PC-3 (cell line): ENCODE measurements at regions not wholly inside any gene's neighbourhood (a gene's known extent, or its start where the extent isn't known, plus 50 kb on each side); places are given as distances from the start of the nearest gene placed in this dataset.

Experiments used
- ATAC-seq: fragments of 200-7000 bp; cut with Tn5 transposase; 2 replicates; pipeline ENCODE4 v1.9.1; 2020; ENCODE audit warnings: mild to moderate bottlenecking, moderate library complexity
- BruUV-seq: library from RNA; stranded (reverse); fragments of 400-500 nt; replicated peaks from 2 replicates; lab custom pipeline; 2021; lab: Mats Ljungman, UMichigan
- CTCF ChIA-PET: fragments of 300-600 bp; sonication (Branson Sonifier 250); formaldehyde crosslinking; loops from one replicate; lab custom pipeline; 2022; ENCODE audit warnings: antibody characterized with exemption; lab: Charles Lee
- POLR2A ChIA-PET: fragments of 300-600 bp; sonication (Branson Sonifier 250); formaldehyde crosslinking; loops from one replicate; lab custom pipeline; 2022; ENCODE audit warnings: antibody characterized with exemption; ENCODE audit not compliant: unreplicated experiment; lab: Charles Lee
- DNase-seq: peaks from one replicate; pipeline ENCODE4 v3.0.0-alpha.2; 2015
- H2AFZ ChIP-seq: fragments of 300-600 bp; sonication (generic); 2 replicates; pipeline ENCODE4 v1.6.0; 2016; ENCODE audit warnings: antibody characterized with exemption, low read length
- H3F3A ChIP-seq: fragments of 300-600 bp; sonication (generic); one replicate; pipeline ENCODE4 v1.6.0; 2017; ENCODE audit warnings: antibody characterized with exemption, low read length, control low read depth, mild to moderate bottlenecking; ENCODE audit not compliant: unreplicated experiment
- H3K27ac ChIP-seq: fragments of 300-600 bp; sonication (generic); 2 replicates; pipeline ENCODE4 v1.5.1; 2016; ENCODE audit warnings: mild to moderate bottlenecking, low read length
- H3K27me3 ChIP-seq: fragments of 300-600 bp; sonication (generic); 2 replicates; pipeline ENCODE4 v1.6.1; 2016; ENCODE audit warnings: low read length, mixed read lengths
- H3K36me3 ChIP-seq: fragments of 300-600 bp; sonication (generic); 2 replicates; pipeline ENCODE4 v1.6.1; 2016; ENCODE audit warnings: low read depth, mixed run types, low read length, mixed read lengths
- H3K4me1 ChIP-seq: fragments of 300-600 bp; sonication (generic); 2 replicates; pipeline ENCODE4 v1.5.1; 2016; ENCODE audit warnings: low read length; ENCODE audit not compliant: insufficient read depth
- H3K4me2 ChIP-seq: fragments of 300-600 bp; sonication (generic); 2 replicates; pipeline ENCODE4 v1.6.0; 2016; ENCODE audit warnings: low read length
- H3K4me3 ChIP-seq: fragments of 300-600 bp; sonication (generic); 2 replicates; pipeline ENCODE4 v1.5.1; 2016; ENCODE audit warnings: mild to moderate bottlenecking, low read length, mixed read lengths
- H3K79me2 ChIP-seq: fragments of 300-600 bp; sonication (generic); 2 replicates; pipeline ENCODE4 v1.6.1; 2017; ENCODE audit warnings: low read length, mixed read lengths
- H3K9ac ChIP-seq: fragments of 300-600 bp; sonication (generic); 2 replicates; pipeline ENCODE4 v1.6.0; 2016; ENCODE audit warnings: mild to moderate bottlenecking, low read length
- H3K9me2 ChIP-seq: fragments of 300-600 bp; sonication (generic); replicated peaks from 2 replicates; pipeline ENCODE4 v1.6.1; 2016; ENCODE audit warnings: mixed run types, low read length, mixed read lengths
- H3K9me3 ChIP-seq: fragments of 300-600 bp; sonication (generic); 2 replicates; pipeline ENCODE4 v1.6.1; 2016; ENCODE audit warnings: low read length, mixed read lengths
- H4K20me1 ChIP-seq: fragments of 300-600 bp; sonication (generic); 2 replicates; pipeline ENCODE4 v1.6.1; 2016; ENCODE audit warnings: low read length, mixed read lengths
- CTCF ChIP-seq: fragments of 300-600 bp; sonication (generic); conservative IDR thresholded peaks from 2 replicates; pipeline ENCODE4 v1.5.1; 2017; ENCODE audit warnings: antibody characterized with exemption, low read depth, mild to moderate bottlenecking, low read length
- EZH2 ChIP-seq: fragments of 300-600 bp; sonication (generic); IDR thresholded peaks from one replicate; pipeline ENCODE4 v1.6.1; 2017; ENCODE audit warnings: antibody characterized with exemption, mild to moderate bottlenecking, low read length; ENCODE audit not compliant: unreplicated experiment
- EZH2phosphoT487 ChIP-seq: fragments of 300-600 bp; sonication (generic); IDR thresholded peaks from 2 replicates; pipeline ENCODE4 v1.6.1; 2018; ENCODE audit warnings: mild to moderate bottlenecking, antibody characterized with exemption, low read length, borderline replicate concordance
- intact Hi-C: fragments of 100-400 bp; cut with micrococcal nuclease; formaldehyde crosslinking; loops from 2 replicates; pipeline ENCODE4 v1.9.0; 2023

- no peak for ATAC-seq
- Histone ChIP-seq H3K79me2 (no peaks in the 10 kb centered on the region), H3K27ac (no peak overlapping the region), H3K4me2 (no peak overlapping the region), H4K20me1 (no peaks in the 10 kb centered on the region), H3K4me3 (no peak overlapping the region), H3K36me3 (no peaks in the 10 kb centered on the region), H3K9me2 (no peaks in the 10 kb centered on the region), H2AFZ (no peak overlapping the region), H3K4me1 (peaks cover 8% of the 10 kb centered on the region; the same call in 1 of the 2 replicates), H3K9me3 (no peaks in the 10 kb centered on the region), H3K27me3 (no peaks in the 10 kb centered on the region), H3F3A (no peaks in the 10 kb centered on the region), H3K9ac (no peak overlapping the region)
- CTCF ChIA-PET = no interaction called here
- intact Hi-C loops = no loop called here
- POLR2A ChIA-PET = no interaction called here
- no TSS peak for BruUV-seq
- no peak for DNase-seq
- no peak for TF ChIP-seq CTCF
Measured at GRCh38 chr6:40925341-40925740, 113.7 kb downstream of the UNC5CL start.

- Histone ChIP-seq H3K9me2 (no peaks in the 10 kb centered on the region), H3K27me3 (no peaks in the 10 kb centered on the region), H3K4me1 (peaks cover 8% of the 10 kb centered on the region; the same call in 1 of the 2 replicates), H3K4me2 (no peak overlapping the region), H3K4me3 (no peak overlapping the region), H2AFZ (no peak overlapping the region), H3K36me3 (no peaks in the 10 kb centered on the region), H3K9ac (no peak overlapping the region), H3F3A (no peaks in the 10 kb centered on the region), H3K79me2 (no peaks in the 10 kb centered on the region), H4K20me1 (no peaks in the 10 kb centered on the region), H3K27ac (no peak overlapping the region), H3K9me3 (no peaks in the 10 kb centered on the region)
- TF ChIP-seq CTCF (no peak), EZH2phosphoT487 (no peak), EZH2 (no peak)
- CTCF ChIA-PET = no interaction called here
- ATAC-seq (no peak), DNase-seq (no peak)
- no TSS peak for BruUV-seq
- intact Hi-C loops = no loop called here
- POLR2A ChIA-PET = no interaction called here
Measured at GRCh38 chr6:40924839-40925238, 114.2 kb downstream of the UNC5CL start.

GRCh38 chr6:40923880-40924279, 115.1 kb downstream of the UNC5CL start:
- H2AFZ ChIP-seq = no peak overlapping the region
- H3K27ac ChIP-seq = no peak overlapping the region
- no peak overlapping the region for H3K9ac ChIP-seq
- H3K4me2 ChIP-seq = no peak overlapping the region
- no TSS peak for BruUV-seq
- peaks cover 8% of the 10 kb centered on the region; the same call in 1 of the 2 replicates for H3K4me1 ChIP-seq
- TF ChIP-seq EZH2phosphoT487 (no peak), EZH2 (no peak)
- intact Hi-C loops = no loop called here
- no peak overlapping the region for H3K4me3 ChIP-seq
- ChIA-PET POLR2A (no interaction called here), CTCF (no interaction called here)
- H3K9me2 ChIP-seq = no peaks in the 10 kb centered on the region
- DNase-seq (no peak), ATAC-seq (no peak)
- H4K20me1 ChIP-seq = no peaks in the 10 kb centered on the region
- H3F3A ChIP-seq = no peaks in the 10 kb centered on the region
- no peaks in the 10 kb centered on the region for H3K9me3 ChIP-seq
- no peaks in the 10 kb centered on the region for H3K79me2 ChIP-seq
- H3K36me3 ChIP-seq = no peaks in the 10 kb centered on the region
- no peaks in the 10 kb centered on the region for H3K27me3 ChIP-seq
